ENCODE measurements at regions not wholly inside any gene's neighbourhood (a gene's known extent, or its start where the extent isn't known, plus 50 kb on each side); places are given as distances from the start of the nearest gene placed in this dataset.

- no peak for TF ChIP-seq ZBTB8A (CRISPR knock-in tag; IDR thresholded peaks at IDR 0.05; ENCODE audit: borderline replicate concordance, low read depth)
- no peak for TF ChIP-seq ZNF3 (CRISPR knock-in tag; IDR thresholded peaks at IDR 0.05)
Observed at GRCh38 chr2:4976407-4976806, 715.8 kb upstream of the SOX11 start (continued).

GRCh38 chr2:4979111-4979510 is 713.1 kb upstream of the SOX11 start:
- no peak for DNase-seq (ENCODE audit: low spot score)
- H3K9ac ChIP-seq (ENCODE audit: insufficient read depth, low read depth, low read length) = no peak overlapping the region
- no peaks in the 10 kb centered on the region for H3K79me2 ChIP-seq (ENCODE audit: insufficient read depth, low read length)
- ChIA-PET CTCF (ENCODE audit: low intra/inter-chr PET ratio, low total read pairs) (no interaction called here), POLR2A (no interaction called here)
- H3K27ac ChIP-seq (ENCODE audit: extremely low read length, insufficient read depth, low read length) = no peak overlapping the region
- H3K9me3 ChIP-seq (ENCODE audit: low read length) = peaks cover under 1% of the 10 kb centered on the region; the same call in 1 of the 2 replicates
- no peak for FAIRE-seq
- no peak overlapping the region for H3K4me2 ChIP-seq (ENCODE audit: low read depth, low read length)
- in situ Hi-C loops (cut with HindIII; ENCODE audit: extremely low pct_ligation_motif_present, low pct_unique_long_range_greater_than_20kb) (no loop called here), intact Hi-C loops (cut with micrococcal nuclease; ENCODE audit: unreplicated experiment) (no loop called here)
- no peak overlapping the region for H2AFZ ChIP-seq (ENCODE audit: low read length)
- no peak for ATAC-seq
- no TSS peak for BruUV-seq (replicated peaks)
- TF ChIP-seq, protein P1, sequence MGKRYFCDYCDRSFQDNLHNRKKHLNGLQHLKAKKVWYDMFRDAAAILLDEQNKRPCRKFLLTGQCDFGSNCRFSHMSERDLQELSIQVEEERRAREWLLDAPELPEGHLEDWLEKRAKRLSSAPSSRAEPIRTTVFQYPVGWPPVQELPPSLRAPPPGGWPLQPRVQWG (CRISPR knock-in tag; IDR thresholded peaks at IDR 0.05; ENCODE audit: borderline replicate concordance, low read depth) = no peak
- no peak for TF ChIP-seq ZFP91 (CRISPR knock-in tag; IDR thresholded peaks at IDR 0.05; ENCODE audit: borderline replicate concordance)
- TF ChIP-seq ETV6 (CRISPR knock-in tag; conservative IDR thresholded peaks at IDR 0.05) = no peak
- TF ChIP-seq REST (IDR thresholded peaks at IDR 0.05; ENCODE audit: borderline replicate concordance in 1 of 2, low read depth in 1 of 2, low read length in 2 of 2) = no peak
- TF ChIP-seq ZFAT (CRISPR knock-in tag; conservative IDR thresholded peaks at IDR 0.05) = no peak
- no peak for TF ChIP-seq ZNF83 (CRISPR knock-in tag; IDR thresholded peaks at IDR 0.05; ENCODE audit: borderline replicate concordance)
- no peak for TF ChIP-seq KAT8 (CRISPR knock-in tag; IDR thresholded peaks at IDR 0.05)
- no peak for TF ChIP-seq RFX3 (CRISPR knock-in tag; IDR thresholded peaks at IDR 0.05)
- no peak for TF ChIP-seq ZNF44 (CRISPR knock-in tag; IDR thresholded peaks at IDR 0.05)
- 34% methylated on average over 11 of the region's 11 CpGs for WGBS (ENCODE audit: low lambda C conversion rate)
- no peaks in the 10 kb centered on the region for H3K4me1 ChIP-seq (ENCODE audit: insufficient read depth, low read length)
- H4K20me1 ChIP-seq (ENCODE audit: insufficient read depth, low read length) = no peaks in the 10 kb centered on the region
- H3K4me3 ChIP-seq (replicated peaks in 1 of 3; ENCODE audit: insufficient read depth in 1 of 3, low read depth in 2 of 3, low read length in 3 of 3) = no peak overlapping the region
- no peaks in the 10 kb centered on the region for H3K27me3 ChIP-seq (ENCODE audit: control insufficient read depth in 1 of 2, insufficient read depth in 2 of 2, low read length in 2 of 2)
- no peaks in the 10 kb centered on the region for H3K36me3 ChIP-seq (replicated peaks in 1 of 2; ENCODE audit: control insufficient read depth in 1 of 2, insufficient read depth in 2 of 2, low read length in 2 of 2)
